Body of pancreas (tissue), 4 donors: ENCODE measurements at regions not wholly inside any gene's neighbourhood (a gene's known extent, or its start where the extent isn't known, plus 50 kb on each side); places are given as distances from the start of the nearest gene placed in this dataset.

Source experiments
- CTCF ChIP-seq, 7 experiments: fragments of 450-650 bp in 4 of 7; fragments of 200-600 bp in 3 of 7; sonication (generic) in 3 of 7; IDR thresholded peaks; one replicate each; pipeline ENCODE4 v1.5.1; 2016 to 2019; ENCODE audit warnings: antibody characterized with exemption in 7 of 7
- POLR2A ChIP-seq, 3 donors: fragments of 450-650 bp; IDR thresholded peaks; one replicate each; pipeline ENCODE4 v1.6.1; 2016; ENCODE audit warnings: antibody characterized with exemption in 3 of 3, mild to moderate bottlenecking in 2 of 3

- TF ChIP-seq CTCF (IDR thresholded peaks at IDR 0.05) (no peak), POLR2A (IDR thresholded peaks at IDR 0.05) (no peak)
These were observed 363.3 kb downstream of the PCDH7 start for GRCh38 chr4:31083456-31083855.
